ENCODE measurements at regions not wholly inside any gene's neighbourhood (a gene's known extent, or its start where the extent isn't known, plus 50 kb on each side); places are given as distances from the start of the nearest gene placed in this dataset.
"Not testable (repeated sequence)": the region's sequence is repeated elsewhere in the genome, so short reads cannot be mapped to it uniquely, and the experiment has no call there.

DNA sequence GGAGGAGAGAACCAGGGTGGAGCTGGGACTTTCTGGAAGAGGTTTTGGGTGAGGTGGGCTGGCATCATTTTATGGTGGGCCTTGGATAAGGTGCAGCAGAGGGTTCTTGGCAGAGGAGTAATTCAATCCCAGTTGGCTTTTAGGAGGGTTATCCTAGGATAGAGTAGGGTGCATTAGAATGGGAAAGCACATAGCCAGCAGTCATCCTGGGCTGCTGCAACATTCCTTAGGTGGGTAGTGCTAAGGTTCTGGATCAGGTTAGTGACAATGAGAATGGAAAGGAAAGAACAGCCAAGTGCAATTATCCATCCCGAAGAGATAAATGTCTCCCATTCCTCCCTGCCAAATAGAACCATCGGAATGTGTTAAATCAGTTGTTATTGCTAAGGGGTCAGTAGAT is 157.3 kb upstream of the SPRED2 start:
- DNase-seq, result no peak

DNA sequence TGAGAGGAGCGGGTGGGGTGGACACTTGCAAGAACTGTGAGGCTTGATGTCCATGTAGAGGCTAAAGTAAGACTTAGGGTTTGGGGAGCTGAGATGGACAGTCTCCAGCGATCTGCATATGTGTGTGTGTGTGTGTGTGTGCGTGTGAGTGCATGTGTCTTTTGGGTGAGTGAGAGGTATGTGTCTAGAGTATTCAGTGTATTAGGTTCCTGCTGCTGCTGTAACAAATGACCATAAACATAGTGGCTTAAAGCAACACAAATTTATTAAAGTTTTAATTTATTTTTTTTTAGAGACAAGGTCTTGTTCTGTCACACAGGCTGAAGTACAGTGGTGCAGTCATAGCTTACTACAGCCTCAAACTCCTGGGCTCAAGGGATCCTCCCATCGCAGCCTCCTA is 155.4 kb upstream of the SPRED2 start:
- no peak for DNase-seq

DNA sequence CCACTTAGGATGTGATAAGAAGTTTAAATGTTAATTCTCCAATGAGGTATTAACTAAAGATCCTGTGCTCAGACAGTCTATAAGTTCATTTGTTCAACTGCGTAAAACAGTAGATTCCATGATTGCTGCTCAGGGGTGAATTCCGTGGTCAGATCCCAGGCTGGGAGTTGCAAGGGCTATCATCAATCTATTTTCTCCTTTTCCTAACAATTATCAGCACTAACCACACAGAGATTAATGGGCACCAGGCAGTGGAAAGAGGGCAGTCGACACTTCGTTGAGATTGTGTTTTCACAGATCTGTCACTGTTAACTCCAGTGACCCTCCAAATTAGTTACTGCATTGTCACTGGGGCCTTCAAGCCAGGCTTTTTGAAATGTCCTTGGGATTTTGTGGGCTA is 154.1 kb upstream of the SPRED2 start:
- no peak for DNase-seq

DNA sequence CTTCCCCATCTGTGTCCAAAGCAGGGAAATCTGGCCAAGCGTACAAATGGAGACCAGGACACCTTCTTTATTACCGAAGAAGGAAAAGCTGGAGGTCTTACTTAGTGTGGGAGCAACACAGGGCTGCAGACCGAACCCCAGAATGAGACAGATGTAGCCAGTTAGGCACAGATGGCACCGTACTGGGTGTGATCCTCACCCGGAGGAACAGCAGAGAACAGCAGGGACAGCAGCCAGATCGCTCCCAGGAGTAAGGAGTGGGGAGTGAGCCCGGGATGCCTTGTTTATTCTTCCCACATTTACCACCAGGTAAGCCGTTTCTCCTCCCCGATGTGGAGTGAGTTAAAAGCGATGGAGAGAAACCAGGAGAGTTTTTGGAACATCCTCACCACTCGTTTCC is 150.7 kb upstream of the SPRED2 start:
- no peak for DNase-seq

DNA sequence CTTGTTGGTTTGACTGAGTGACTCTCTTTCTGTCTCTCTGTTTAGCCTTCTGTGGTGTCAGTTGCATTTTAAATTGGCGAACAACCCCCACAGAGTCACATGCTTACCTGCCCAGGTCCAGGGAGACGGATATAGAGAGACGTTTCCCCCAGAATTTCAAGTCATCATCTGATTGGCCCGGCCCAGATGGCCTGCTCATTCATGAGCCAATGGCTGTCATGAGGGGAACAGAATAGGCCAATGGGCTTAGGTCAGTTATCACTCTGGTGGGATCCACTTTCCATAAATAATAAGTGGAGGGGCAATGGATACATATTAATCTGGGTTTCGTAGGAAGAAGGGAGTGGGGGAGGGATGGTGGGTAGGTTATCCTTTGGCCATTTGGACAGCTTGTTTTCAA is 150.0 kb upstream of the SPRED2 start:
- DNase-seq, result no peak

DNA sequence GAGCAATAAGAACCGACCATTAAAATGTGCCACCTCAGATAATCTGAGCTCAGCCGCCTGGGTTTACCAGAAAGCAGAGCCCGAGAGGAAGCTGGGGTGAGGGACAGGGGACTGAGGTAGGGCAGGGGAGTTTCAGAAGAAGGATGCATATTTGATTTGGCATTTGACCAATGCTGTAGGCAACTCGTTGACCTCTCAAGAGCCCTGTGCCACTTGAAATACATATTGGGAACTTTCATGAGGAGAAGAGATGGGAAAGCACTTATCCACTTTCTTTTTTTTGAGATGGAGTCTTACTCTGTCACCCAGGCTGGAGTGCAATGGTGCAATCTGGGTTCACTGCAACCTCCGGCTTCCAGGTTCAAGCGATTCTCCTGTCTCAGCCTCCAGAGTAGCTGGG is 148.4 kb upstream of the SPRED2 start:
- DNase-seq, result no peak

DNA sequence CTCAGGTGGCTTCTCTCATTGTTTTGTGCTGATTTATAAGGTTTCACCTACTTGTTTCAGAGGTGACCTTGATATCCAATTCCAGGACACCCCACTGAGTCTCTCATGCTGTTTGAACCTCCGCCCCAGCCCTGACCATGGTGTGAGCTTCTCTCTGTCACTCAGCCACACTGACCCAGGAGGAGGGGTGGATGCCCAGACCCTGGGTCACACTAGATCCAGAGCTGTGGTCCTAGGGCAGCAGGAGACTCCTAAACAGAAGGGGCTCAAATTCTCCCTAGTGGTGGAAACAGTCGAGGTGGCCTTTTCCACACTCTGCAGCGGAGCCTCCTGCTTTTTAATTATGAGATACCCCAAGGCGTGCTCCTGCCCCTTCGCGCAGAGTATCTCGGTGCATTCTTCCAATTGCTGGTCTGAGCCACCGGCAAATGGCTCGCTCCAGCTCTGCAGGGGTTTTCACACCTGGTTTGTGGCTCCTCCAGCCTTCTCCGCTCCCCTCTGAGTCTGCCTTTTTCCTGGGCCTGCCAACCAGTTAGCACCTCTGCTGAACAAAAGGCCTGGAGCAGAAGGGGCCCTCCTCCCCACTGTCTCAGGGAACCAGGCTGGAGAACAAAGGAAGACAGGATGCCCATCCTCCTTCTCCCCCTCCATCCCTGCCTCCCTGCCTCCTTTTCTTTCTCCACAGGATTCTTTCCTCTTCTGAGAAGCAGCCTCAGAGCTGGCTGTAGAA is 147.3 kb upstream of the SPRED2 start:
- no peak for DNase-seq

DNA sequence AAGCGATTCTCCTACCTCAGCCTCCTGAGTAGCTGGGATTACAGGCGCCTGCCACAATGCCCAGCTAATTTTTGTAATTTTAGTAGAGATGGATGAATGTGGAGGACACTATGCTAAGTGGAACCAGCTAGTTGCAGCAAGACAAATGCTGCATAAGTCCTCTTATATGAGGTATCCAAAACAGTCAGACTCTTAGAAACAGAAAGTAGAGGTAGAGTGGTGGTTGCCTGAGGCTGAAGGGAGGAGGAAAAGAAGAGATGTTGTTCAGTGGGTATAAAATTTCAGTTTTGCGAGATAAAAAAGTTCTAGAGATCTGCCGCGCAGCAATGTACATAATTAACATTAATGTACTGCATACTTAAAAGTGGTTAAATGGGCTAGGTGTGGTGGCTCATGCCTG is 145.3 kb upstream of the SPRED2 start:
- no peak for DNase-seq

DNA sequence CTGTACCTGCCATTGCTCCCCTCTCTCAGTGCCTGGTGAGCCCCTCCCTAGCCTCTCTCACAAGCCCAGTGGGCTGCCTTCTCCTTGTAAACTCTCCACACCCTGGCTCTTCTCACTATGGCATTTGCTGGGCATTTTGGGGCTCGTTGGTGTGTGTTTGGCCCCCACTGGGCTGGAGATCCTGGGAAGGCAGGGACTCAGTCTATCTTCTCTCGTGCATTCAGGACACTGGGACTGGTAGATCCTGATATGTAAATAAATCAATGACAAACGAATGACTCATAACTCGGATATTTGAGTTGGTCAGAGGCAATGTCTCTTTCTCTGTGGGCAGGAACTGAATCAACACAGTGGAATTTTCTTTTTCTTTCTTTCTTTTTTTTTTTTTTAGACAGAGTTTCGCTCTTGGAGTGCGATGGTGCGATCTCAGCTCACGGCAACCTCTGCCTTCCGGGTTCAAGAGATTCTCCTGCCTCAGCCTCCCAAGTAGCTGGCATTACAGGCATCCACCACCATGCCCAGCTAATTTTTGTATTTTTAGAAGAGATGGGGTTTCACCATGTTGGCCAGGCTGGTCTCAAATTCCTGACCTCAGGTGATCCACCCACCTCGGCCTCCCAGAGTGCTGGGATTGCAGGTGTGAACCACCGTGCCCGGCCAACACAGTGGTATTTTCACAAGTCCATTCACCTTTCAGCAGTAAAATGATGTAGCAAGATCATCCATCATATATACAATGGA is 144.6 kb upstream of the SPRED2 start:
- DNase-seq, result no peak

DNA sequence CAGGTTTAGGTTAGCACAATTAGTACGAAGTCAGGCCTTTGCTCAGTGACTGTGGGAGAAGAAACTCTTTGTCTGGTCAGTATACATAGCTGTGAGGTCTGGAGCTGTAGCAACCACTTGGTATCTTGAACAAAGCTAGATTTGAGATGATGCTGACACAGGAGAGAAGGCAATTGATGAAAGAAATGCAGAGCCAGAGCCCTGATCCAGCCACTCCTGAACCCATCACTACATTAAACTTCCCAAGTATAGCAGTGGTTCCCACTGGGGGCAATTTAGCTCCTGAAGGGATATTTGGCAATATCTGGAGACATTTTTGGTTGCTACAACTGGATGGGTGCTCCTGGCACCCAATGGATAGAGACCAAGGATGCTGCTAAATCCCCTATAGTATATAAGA is 143.9 kb upstream of the SPRED2 start:
- no peak for DNase-seq

DNA sequence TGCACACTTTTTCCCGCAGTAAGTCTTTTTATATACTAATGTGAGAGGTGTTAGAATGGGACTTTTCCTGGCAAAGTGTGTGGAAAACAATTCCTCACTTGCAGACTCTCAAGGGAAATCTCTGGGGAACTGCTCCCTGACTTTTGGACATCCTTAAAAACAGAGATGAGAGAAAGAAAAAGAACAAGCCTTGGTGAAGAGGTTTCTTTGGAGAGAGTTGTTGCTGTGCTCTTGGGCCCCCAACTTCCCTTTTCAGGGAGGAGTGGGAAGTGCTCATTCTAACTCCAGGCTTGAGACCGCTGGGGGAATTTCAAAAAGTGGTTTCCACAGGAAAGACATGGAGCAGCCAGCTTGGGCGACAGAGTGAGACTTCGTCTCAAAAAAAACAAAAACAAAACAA is 142.6 kb upstream of the SPRED2 start:
- no peak for DNase-seq

DNA sequence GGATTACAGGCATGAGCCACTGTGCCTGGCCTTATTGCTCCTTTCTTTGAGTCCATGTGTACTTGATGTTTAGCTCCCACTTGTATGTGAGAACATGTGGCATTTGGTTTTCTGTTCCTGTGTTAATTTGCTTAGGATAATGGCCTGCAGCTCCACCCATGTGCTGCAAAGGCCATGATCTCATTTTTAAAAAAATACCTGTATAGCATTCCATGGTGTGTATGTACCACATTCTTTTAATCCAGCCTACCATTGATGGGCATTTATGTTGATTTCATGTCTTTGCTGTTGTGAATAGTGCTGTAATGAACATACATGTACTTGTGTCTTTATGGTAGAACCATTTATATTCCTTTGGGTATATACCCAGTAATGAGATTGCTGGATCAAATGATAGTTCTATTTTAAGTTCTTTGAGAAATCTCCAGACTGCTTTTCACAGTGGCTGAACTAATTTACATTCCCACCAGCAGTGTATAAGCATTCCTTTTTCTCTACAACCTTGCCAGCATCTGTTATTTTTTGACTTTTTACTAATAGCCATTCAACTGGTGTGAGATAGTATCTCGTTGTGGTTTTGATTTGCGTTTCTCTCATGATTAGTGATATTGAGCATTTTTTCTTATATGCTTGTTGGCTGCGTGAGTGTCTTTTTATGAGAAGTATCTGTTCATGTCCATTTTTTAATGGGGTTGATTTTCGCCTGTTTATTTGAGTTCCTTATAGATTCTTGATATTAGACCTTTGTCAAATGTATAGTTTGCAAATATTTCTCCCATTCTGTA is 136.4 kb upstream of the SPRED2 start:
- not testable (repeated sequence) for DNase-seq

DNA sequence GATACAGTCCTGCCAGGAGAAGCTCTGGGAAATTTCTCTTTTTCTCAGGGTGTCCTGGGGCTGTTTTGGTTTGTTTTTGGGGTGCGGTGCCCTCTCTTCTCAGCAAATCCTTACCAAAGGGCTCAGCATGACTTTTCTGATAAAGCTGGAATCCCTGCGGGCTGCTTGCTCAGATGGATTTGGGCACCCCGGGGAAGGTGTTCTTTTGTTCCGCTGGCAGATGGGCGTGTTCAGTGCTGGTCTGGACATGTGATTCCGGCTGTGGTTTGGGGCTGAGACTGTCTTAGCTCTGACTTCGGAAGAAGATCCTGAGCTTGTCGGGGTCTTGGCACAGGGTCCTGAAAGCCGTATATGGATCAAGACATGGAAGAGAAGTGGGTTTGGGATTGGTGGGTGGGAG is 134.2 kb upstream of the SPRED2 start:
- DNase-seq, result no peak

DNA sequence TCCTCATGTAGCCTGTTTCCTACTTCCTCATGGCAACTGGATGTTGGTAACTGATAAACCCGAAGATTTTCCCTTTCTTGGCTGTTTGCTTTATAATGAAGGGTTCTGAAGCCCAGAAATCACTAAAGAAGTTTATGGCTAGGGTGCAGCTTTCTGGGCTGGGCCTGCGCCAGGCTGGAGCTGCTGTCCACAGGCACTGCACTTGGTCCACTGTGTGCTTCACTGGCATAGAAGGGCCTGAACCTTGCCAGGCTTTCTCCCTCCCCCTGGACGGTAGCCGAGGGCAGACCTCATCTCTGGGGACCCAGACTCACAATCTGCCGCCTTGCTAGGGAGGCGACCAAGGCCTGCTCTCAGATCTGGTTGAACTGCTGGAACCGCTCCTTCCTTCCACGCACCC is 133.3 kb upstream of the SPRED2 start:
- DNase-seq, result no peak

DNA sequence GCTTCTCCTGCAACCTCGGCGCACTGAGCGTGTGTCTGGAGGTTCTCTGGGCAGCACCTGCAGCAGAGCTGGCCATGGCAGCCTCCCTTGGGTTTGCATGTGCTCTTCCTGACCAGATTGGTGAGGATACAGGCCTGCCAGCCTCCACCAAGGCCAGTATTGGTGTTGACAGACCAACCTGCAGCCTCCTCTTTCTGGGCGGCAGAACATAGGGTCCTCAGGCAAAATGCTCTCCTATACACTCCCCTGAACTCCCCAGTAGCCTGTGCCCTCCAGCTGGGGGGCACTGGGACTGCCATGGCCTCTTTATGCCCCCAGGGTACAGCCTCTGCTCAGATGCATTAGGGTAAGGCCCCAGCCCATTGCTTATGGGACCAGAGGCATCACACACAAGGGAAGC is 131.9 kb upstream of the SPRED2 start:
- no peak for DNase-seq

DNA sequence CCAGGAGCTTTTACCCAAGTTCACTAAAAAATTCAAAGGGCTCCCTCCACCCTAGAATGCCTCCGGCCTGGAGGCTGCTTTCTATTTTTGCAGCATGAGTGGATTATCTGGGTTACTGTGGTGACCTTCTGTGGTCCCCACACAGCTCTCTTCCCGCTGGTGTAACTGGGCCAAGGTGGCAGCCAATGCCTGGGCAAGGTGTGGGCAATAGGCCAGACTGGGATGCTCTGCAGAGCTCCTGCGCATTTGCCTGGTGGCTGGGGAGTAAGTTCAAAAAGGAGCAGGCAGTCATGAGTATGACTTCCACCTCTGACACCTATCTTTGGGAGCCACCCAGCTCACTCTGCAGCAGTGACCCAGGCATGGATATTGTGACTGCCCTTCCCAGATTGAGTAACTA is 130.5 kb upstream of the SPRED2 start:
- peak in 1 of 2 experiments; percentile 11 for DNase-seq

DNA sequence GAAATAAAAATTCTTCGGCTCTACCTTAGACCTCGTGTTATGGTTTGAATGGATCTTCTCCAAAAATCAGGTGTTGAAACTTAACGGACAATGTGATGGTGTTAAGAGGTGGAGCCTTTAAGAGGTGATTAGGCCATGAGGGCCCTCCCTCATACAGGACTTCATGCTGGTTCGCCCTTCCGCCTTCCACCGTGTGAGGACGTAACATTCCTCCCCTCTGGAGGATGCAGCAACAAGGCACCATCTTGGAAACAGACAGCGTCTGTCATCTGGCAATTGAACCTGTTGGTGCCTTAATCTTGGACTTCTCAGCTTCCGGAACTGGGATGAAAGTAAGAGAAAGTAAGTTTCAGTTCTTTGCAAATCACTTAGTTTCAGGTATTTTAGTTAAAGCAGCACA is 126.3 kb upstream of the SPRED2 start:
- no peak for DNase-seq

DNA sequence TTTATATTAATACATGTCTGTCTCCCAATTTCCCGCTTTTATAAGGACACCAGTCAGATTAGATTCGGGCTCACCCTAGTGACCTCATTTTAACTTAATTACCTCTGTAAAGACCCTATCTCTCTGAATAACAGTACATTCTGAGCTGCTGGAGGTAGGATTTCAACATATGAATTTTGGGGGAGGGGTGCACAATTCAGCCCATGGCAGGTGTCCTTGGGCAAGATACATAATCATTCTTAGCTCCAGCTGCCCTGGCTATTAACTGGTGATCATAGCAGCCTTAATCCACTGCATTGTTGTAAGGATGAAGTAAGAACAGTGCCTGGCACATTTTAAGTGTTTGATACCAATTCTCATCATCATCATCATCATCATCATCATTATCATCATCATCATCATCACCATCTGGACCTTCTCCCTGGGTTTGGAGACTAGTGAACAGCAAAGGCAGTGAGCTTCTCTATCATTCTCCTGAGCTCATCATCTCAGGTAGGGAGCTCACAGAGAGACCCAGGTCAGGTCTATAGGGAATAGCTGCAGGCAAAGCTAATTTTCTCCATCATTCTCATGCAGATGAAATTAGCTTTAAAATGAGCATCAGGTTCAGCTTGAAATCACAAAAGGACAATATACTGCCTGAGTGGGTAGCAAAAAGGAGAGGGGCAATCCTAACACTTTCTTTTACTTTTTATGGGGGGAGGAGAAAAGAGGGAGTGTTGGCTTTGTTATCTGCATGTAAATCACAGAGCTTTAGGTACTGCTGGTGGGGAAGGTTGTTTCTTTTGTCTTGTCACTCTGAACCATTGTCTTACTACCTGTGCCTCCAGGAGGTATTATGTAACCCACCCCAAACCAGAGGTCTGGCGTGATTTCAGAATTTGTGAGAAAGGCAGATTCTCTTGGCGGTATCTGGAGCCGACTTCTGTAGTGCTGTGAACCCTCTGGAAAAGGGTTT is 125.5 kb upstream of the SPRED2 start:
- DNase-seq, result no peak

DNA sequence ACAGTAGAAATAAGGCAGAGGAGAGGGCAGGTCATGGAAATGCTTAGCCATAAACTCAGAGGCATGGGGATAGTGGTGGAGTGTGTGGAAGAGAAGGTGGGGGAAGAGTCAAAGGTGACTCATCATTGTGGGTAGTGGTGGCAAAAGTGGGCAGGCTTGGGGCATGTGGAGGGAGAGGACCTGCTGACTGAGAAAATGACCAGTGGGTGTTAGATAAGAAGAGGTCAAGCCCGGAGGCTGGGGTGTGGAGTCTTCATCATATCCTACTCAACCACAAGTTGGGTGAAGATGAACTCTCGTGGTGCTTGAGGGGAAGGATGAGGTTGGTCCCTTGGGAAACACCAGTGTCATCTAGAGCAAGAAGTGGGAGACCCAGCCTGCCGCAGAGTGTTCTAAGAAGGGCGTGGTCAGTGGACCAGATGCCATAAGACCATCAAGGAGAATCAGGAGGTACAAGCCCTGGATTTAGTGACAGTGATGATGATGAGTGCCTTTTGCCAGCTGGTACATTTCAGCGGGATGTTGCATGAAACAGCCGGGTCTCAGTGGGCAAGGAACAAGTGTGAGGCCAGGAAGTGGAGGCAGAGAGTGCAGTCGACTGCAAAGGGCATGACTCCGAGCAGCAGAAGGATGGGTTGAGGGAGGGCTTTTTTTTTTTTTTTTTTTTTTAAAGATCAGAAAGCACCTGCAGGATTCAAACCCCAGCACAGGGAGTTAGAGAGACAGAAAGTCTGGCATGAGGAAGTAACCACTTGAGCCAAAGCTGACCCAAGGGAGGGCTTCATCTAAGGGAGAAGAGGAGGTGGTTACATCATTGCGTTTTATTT is 122.6 kb upstream of the SPRED2 start:
- no peak for DNase-seq

DNA sequence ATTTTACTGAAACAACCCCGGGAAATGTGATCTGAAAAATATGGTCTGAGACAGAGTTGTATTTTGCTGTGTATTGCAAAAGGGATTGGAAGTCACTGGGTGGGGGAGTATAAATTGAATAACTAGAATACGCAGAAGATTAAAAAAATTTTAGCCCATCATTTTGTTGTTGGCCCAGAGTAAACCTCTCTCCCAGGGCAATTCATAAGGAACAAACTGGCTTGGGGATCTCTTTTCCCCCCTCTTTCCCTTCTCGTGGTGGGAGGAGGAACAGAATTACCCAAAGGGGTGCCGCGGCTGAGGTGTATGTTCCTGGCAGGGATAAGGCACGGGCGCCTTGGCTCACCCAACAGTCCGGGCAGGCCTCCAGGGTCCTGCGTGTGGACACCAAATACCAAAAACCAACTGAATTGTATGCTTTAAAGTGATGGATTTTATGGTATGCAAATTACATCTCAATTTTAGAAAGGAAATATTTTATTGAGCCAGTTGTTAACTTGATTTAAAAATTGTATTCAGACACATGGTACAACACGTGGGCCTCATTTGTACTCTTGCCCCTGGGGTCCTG is 121.2 kb upstream of the SPRED2 start:
- no peak for DNase-seq

DNA sequence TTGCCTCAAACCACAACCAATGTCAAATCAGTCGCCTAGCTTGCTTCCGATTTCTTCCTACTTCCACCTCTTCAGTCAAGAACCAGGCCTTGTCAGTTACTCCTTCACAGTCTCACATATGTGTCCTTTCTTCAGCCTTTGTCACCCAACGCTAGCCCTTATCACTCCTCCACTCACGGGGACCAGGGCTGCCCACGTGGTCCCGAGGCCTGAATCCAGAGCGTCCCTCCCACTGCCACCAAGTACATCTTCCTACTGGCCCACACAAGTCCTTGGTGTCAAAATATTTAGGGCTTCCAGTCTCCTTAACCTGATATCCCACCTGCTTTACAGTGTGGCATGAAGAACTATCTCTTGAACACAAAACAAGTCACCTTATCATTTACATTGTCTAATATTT is 119.1 kb upstream of the SPRED2 start:
- no peak for DNase-seq

All from cerebellar nuclear complex (tissue), 1 donor.